SK-N-SH treated with all-trans-retinoic acid at 6 μM for 48 hours (cell line): ENCODE measurements at regions not wholly inside any gene's neighbourhood (a gene's known extent, or its start where the extent isn't known, plus 50 kb on each side); places are given as distances from the start of the nearest gene placed in this dataset.

ENCODE experiments used
- ATAC-seq: fragments of 200-7000 bp; cut with Tn5 transposase; 3 replicates; pipeline ENCODE4 v1.9.1; 2020; ENCODE audit warnings: mild to moderate bottlenecking, moderate library complexity
- ARNTL ChIP-seq: fragments of 450-650 bp; formaldehyde crosslinking; IDR thresholded peaks from 2 replicates; pipeline ENCODE4 v1.5.0; 2020; ENCODE audit warnings: low read depth, mild to moderate bottlenecking, moderate library complexity, borderline replicate concordance
- BACH2 ChIP-seq: fragments of 250-450 bp; sonication (Bioruptor Pico); IDR thresholded peaks from 2 replicates; pipeline ENCODE4 v1.9.0; 2021; ENCODE audit warnings: mild to moderate bottlenecking, borderline replicate concordance
- CSDC2 ChIP-seq: fragments of 250-450 bp; sonication (Bioruptor Pico); IDR thresholded peaks from 2 replicates; pipeline ENCODE4 v1.5.0; 2020; ENCODE audit warnings: mild to moderate bottlenecking, moderate library complexity
- ESRRG ChIP-seq: fragments of 250-450 bp; sonication (Bioruptor Pico); IDR thresholded peaks from 2 replicates; pipeline ENCODE4 v1.6.1; 2021; ENCODE audit warnings: mild to moderate bottlenecking
- GLIS3 ChIP-seq: fragments of 250-450 bp; sonication (Bioruptor Pico); IDR thresholded peaks from 2 replicates; pipeline ENCODE4 v1.5.0; 2020; ENCODE audit warnings: mild to moderate bottlenecking, moderate library complexity
- ISL1 ChIP-seq: fragments of 250-450 bp; sonication (Bioruptor Pico); IDR thresholded peaks from 2 replicates; pipeline ENCODE4 v2.1.2; 2022; ENCODE audit warnings: mild to moderate bottlenecking, moderate library complexity
- OSR1 ChIP-seq: fragments of 250-450 bp; sonication (Bioruptor Pico); IDR thresholded peaks from 2 replicates; pipeline ENCODE4 v1.8.0; 2022; ENCODE audit warnings: moderate library complexity, mild to moderate bottlenecking, inconsistent platforms
- PPARA ChIP-seq: fragments of 250-450 bp; sonication (Bioruptor Pico); IDR thresholded peaks from 2 replicates; pipeline ENCODE4 v1.5.0; 2020; ENCODE audit warnings: mild to moderate bottlenecking, borderline replicate concordance
- RARB ChIP-seq: fragments of 250-450 bp; sonication (Bioruptor Pico); IDR thresholded peaks from 2 replicates; pipeline ENCODE4 v1.8.0; 2021; ENCODE audit warnings: mild to moderate bottlenecking, moderate library complexity
- SNAI2 ChIP-seq: fragments of 250-450 bp; sonication (Bioruptor Pico); IDR thresholded peaks from 2 replicates; pipeline ENCODE4 v1.5.0; 2020; ENCODE audit warnings: mild to moderate bottlenecking, moderate library complexity
- TCF4 ChIP-seq: fragments of 250-450 bp; sonication (Bioruptor Pico); IDR thresholded peaks from 2 replicates; pipeline ENCODE4 v1.8.0; 2021; ENCODE audit warnings: mild to moderate bottlenecking, moderate library complexity, borderline replicate concordance
- TOX ChIP-seq: fragments of 250-450 bp; sonication (Bioruptor Pico); IDR thresholded peaks from 2 replicates; pipeline ENCODE4 v1.8.0; 2021; ENCODE audit warnings: mild to moderate bottlenecking, moderate library complexity, borderline replicate concordance
- ZC3H10 ChIP-seq: fragments of 250-450 bp; sonication (Bioruptor Pico); IDR thresholded peaks from 2 replicates; pipeline ENCODE4 v1.5.1; 2021; ENCODE audit warnings: mild to moderate bottlenecking, moderate library complexity
- ZFP3 ChIP-seq: fragments of 250-450 bp; sonication (Bioruptor Pico); IDR thresholded peaks from 2 replicates; pipeline ENCODE4 v1.5.0; 2020; ENCODE audit warnings: mild to moderate bottlenecking, moderate library complexity
- ZFP30 ChIP-seq: fragments of 450-650 bp; formaldehyde crosslinking; IDR thresholded peaks from 2 replicates; pipeline ENCODE4 v1.5.0; 2022; ENCODE audit warnings: mild to moderate bottlenecking, moderate library complexity
- ZNF565 ChIP-seq: fragments of 450-650 bp; formaldehyde crosslinking; conservative IDR thresholded peaks from 2 replicates; pipeline ENCODE4 v1.5.0; 2020; ENCODE audit warnings: low read depth, mild to moderate bottlenecking, moderate library complexity
- ZNF70 ChIP-seq: fragments of 450-650 bp; formaldehyde crosslinking; IDR thresholded peaks from 2 replicates; pipeline ENCODE4 v1.5.0; 2020; ENCODE audit warnings: mild to moderate bottlenecking, moderate library complexity
- ZNF8 ChIP-seq: fragments of 450-650 bp; formaldehyde crosslinking; IDR thresholded peaks from 2 replicates; pipeline ENCODE4 v1.5.0; 2020; ENCODE audit warnings: mild to moderate bottlenecking, moderate library complexity
- TF ChIP-seq, protein P1 (sequence below): fragments of 250-450 bp; sonication (Bioruptor Pico); IDR thresholded peaks from 2 replicates; pipeline ENCODE4 v1.5.0; 2020; ENCODE audit warnings: mild to moderate bottlenecking, moderate library complexity
- TF ChIP-seq, protein P2 (sequence below): fragments of 250-450 bp; sonication (Bioruptor Pico); IDR thresholded peaks from 2 replicates; pipeline ENCODE4 v1.5.1; 2021; ENCODE audit warnings: mild to moderate bottlenecking, moderate library complexity
- TF ChIP-seq, protein P3 (sequence below): fragments of 250-450 bp; sonication (Bioruptor Pico); IDR thresholded peaks from 2 replicates; pipeline ENCODE4 v1.8.0; 2020; ENCODE audit warnings: mild to moderate bottlenecking, moderate library complexity, borderline replicate concordance
- TF ChIP-seq, protein P4 (sequence below): fragments of 250-450 bp; sonication (Bioruptor Pico); IDR thresholded peaks from 2 replicates; pipeline ENCODE4 v1.8.0; 2021; ENCODE audit warnings: low read depth, mild to moderate bottlenecking, moderate library complexity, borderline replicate concordance

DNA sequence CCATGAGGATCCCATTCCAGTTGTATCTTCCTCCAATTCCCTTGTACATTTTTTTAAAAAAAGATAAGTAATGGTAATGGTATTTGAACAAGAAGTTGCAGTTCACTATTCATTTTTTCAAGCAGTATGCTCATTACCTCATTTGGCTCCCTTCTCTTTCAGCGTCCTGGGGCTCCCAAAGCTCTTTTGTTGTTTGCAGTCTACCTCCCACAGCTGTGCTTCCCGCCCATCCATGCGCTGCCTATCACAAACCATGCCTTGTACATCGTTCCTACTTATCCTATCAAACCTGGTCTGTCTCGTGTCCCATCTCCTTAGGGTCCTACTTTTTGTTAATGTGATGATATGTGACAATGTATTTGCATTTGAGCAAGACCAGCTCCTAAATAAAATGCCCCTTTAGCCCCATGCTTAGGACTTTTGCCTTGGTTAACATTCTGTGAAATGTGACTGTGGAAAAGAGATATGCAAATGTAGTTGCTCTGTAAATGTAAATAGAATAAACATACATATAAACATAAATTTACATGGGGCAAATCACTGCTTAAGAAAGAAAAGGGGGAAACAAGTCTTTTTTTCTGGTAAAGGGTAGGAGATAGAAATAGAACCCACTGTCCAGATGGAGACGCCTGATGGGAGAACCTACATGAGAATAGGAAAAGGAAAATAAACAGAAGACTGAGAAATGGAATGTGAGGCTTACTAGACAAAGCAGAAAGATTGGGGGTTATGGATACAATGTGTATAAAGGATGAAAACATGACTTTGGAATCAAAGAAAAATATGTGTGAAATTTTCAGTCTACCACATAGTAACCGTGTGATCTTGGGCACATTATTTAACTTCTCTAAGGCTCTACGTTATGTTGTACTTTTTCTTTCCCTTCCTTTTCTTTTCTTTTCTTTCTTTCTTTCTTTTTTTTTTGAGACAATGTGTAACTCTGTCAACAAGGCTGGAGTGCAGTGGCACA lies 59.8 kb upstream of the PLXNA2 start:
- TF ChIP-seq ZNF8 (CRISPR knock-in tag): no peak
- no peak for TF ChIP-seq GLIS3
- no peak for TF ChIP-seq OSR1 (CRISPR knock-in tag)
- no peak for TF ChIP-seq TCF4
- TF ChIP-seq, protein P1, sequence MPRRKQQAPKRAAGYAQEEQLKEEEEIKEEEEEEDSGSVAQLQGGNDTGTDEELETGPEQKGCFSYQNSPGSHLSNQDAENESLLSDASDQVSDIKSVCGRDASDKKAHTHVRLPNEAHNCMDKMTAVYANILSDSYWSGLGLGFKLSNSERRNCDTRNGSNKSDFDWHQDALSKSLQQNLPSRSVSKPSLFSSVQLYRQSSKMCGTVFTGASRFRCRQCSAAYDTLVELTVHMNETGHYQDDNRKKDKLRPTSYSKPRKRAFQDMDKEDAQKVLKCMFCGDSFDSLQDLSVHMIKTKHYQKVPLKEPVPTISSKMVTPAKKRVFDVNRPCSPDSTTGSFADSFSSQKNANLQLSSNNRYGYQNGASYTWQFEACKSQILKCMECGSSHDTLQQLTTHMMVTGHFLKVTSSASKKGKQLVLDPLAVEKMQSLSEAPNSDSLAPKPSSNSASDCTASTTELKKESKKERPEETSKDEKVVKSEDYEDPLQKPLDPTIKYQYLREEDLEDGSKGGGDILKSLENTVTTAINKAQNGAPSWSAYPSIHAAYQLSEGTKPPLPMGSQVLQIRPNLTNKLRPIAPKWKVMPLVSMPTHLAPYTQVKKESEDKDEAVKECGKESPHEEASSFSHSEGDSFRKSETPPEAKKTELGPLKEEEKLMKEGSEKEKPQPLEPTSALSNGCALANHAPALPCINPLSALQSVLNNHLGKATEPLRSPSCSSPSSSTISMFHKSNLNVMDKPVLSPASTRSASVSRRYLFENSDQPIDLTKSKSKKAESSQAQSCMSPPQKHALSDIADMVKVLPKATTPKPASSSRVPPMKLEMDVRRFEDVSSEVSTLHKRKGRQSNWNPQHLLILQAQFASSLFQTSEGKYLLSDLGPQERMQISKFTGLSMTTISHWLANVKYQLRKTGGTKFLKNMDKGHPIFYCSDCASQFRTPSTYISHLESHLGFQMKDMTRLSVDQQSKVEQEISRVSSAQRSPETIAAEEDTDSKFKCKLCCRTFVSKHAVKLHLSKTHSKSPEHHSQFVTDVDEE (CRISPR knock-in tag): no peak
- TF ChIP-seq ZC3H10 (CRISPR knock-in tag): no peak
- TF ChIP-seq ESRRG: no peak
- TF ChIP-seq ZNF70 (CRISPR knock-in tag): no peak
- no peak for TF ChIP-seq ARNTL (CRISPR knock-in tag)
- TF ChIP-seq CSDC2 (CRISPR knock-in tag): no peak
- TF ChIP-seq, protein P2, sequence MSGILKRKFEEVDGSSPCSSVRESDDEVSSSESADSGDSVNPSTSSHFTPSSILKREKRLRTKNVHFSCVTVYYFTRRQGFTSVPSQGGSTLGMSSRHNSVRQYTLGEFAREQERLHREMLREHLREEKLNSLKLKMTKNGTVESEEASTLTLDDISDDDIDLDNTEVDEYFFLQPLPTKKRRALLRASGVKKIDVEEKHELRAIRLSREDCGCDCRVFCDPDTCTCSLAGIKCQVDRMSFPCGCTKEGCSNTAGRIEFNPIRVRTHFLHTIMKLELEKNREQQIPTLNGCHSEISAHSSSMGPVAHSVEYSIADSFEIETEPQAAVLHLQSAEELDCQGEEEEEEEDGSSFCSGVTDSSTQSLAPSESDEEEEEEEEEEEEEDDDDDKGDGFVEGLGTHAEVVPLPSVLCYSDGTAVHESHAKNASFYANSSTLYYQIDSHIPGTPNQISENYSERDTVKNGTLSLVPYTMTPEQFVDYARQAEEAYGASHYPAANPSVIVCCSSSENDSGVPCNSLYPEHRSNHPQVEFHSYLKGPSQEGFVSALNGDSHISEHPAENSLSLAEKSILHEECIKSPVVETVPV (CRISPR knock-in tag): no peak
- TF ChIP-seq ZNF565 (CRISPR knock-in tag): no peak
- no peak for TF ChIP-seq ISL1 (CRISPR knock-in tag)
- no peak for TF ChIP-seq ZFP30 (CRISPR knock-in tag)
- TF ChIP-seq PPARA (CRISPR knock-in tag): no peak
- TF ChIP-seq RARB (CRISPR knock-in tag): no peak
- TF ChIP-seq, protein P3, sequence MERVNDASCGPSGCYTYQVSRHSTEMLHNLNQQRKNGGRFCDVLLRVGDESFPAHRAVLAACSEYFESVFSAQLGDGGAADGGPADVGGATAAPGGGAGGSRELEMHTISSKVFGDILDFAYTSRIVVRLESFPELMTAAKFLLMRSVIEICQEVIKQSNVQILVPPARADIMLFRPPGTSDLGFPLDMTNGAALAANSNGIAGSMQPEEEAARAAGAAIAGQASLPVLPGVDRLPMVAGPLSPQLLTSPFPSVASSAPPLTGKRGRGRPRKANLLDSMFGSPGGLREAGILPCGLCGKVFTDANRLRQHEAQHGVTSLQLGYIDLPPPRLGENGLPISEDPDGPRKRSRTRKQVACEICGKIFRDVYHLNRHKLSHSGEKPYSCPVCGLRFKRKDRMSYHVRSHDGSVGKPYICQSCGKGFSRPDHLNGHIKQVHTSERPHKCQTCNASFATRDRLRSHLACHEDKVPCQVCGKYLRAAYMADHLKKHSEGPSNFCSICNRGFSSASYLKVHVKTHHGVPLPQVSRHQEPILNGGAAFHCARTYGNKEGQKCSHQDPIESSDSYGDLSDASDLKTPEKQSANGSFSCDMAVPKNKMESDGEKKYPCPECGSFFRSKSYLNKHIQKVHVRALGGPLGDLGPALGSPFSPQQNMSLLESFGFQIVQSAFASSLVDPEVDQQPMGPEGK (CRISPR knock-in tag): no peak
- TF ChIP-seq ZFP3 (CRISPR knock-in tag): no peak
- no peak for TF ChIP-seq SNAI2 (CRISPR knock-in tag)
- TF ChIP-seq, all 23 proteins: peak for 0
- ATAC-seq: peak; percentile 90

DNA sequence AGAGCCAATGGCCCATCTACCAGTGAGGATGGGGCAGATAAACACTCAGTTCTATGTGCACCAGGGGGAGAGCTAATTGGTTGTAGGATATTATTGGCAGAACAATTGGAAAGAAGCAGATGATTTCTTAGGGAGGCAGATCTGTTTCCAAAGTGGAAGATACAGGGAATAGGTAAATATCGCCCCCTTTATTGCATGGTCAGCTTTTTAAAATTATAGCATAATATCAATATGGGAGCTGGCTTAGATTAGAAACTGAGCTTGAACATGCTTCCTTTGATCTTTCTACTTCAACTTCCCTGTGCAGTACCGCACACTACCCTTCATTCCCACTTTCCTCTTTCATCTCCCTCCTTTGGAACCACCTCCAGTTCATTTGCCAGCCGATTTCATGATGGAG lies 64.0 kb upstream of the PLXNA2 start:
- no peak for ATAC-seq
- TF ChIP-seq, protein P3 (CRISPR knock-in tag): no peak
- TF ChIP-seq TOX (no peak), ZNF565 (CRISPR knock-in tag) (no peak), ZNF70 (CRISPR knock-in tag) (no peak), ZFP3 (CRISPR knock-in tag) (no peak), ARNTL (CRISPR knock-in tag) (no peak), BACH2 (CRISPR knock-in tag) (no peak), ZNF8 (CRISPR knock-in tag) (no peak), ISL1 (CRISPR knock-in tag) (no peak), GLIS3 (no peak), ESRRG (no peak), TCF4 (no peak), OSR1 (CRISPR knock-in tag) (no peak)
- TF ChIP-seq, protein P4, sequence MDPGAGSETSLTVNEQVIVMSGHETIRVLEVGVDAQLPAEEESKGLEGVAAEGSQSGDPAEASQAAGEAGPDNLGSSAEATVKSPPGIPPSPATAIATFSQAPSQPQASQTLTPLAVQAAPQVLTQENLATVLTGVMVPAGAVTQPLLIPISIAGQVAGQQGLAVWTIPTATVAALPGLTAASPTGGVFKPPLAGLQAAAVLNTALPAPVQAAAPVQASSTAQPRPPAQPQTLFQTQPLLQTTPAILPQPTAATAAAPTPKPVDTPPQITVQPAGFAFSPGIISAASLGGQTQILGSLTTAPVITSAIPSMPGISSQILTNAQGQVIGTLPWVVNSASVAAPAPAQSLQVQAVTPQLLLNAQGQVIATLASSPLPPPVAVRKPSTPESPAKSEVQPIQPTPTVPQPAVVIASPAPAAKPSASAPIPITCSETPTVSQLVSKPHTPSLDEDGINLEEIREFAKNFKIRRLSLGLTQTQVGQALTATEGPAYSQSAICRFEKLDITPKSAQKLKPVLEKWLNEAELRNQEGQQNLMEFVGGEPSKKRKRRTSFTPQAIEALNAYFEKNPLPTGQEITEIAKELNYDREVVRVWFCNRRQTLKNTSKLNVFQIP: no peak
- TF ChIP-seq, protein P2 (CRISPR knock-in tag): no peak
